Stomach (tissue), 8 donors: ENCODE measurements at regions not wholly inside any gene's neighbourhood (a gene's known extent, or its start where the extent isn't known, plus 50 kb on each side); places are given as distances from the start of the nearest gene placed in this dataset.
"Not testable (repeated sequence)": the region's sequence is repeated elsewhere in the genome, so short reads cannot be mapped to it uniquely, and the experiment has no call there.

Experiments used
- DNase-seq, 2 donors: peaks; one replicate each; pipeline versions ENCODE4 v3.0.0 to v3.0.0-alpha.2; 2013 to 2019
- H3K27ac ChIP-seq, 5 donors: fragments of 200-600 bp in 4 of 5; sonication (generic) in 4 of 5; one replicate each; pipeline ENCODE4 v1.5.1; 2013 to 2019; ENCODE audit warnings: mild to moderate bottlenecking in 1 of 5, moderate library complexity in 1 of 5
- H3K27me3 ChIP-seq, 3 donors: fragments of 200-600 bp; sonication (generic); one replicate each; pipeline ENCODE4 v1.5.1; 2017 to 2019; ENCODE audit warnings: mixed run types in 1 of 3
- H3K36me3 ChIP-seq, 4 donors: fragments of 200-600 bp; sonication (generic); 1 replicate in 3 of 4; 2 replicates in 1 of 4; pipeline ENCODE4 v1.5.1; 2016 to 2019
- H3K4me1 ChIP-seq, 4 donors: fragments of 200-600 bp; sonication (generic); one replicate each; pipeline ENCODE4 v1.5.1; 2016 to 2019
- H3K4me3 ChIP-seq, 4 donors: fragments of 200-600 bp; sonication (generic) in 3 of 4; one replicate each; pipeline ENCODE4 v1.5.1; 2016 to 2019; ENCODE audit warnings: mild to moderate bottlenecking in 1 of 4
- H3K9me3 ChIP-seq, 4 donors: fragments of 200-600 bp; sonication (generic); one replicate each; pipeline ENCODE4 v1.5.1; 2016 to 2019
- EP300 ChIP-seq: sonication (generic); formaldehyde crosslinking; IDR thresholded peaks from one replicate; pipeline ENCODE4 v1.6.1; 2017; ENCODE audit warnings: antibody characterized with exemption
- POLR2A ChIP-seq, 4 donors: fragments of 450-650 bp; IDR thresholded peaks; one replicate each; pipeline ENCODE4 v1.6.1; 2016; ENCODE audit warnings: antibody characterized with exemption in 4 of 4, control low read depth in 2 of 4, mild to moderate bottlenecking in 1 of 4, moderate library complexity in 1 of 4
- POLR2AphosphoS5 ChIP-seq, 3 donors: sonication (generic); formaldehyde crosslinking; IDR thresholded peaks; one replicate each; pipeline ENCODE4 v1.6.1; 2016; ENCODE audit warnings: antibody characterized with exemption in 3 of 3
- WGBS, 5 donors: extraction: QIAGEN DNeasy Blood & Tissue Kit in 3 of 5; methylation state at CpG; one replicate each; pipeline versions ENCODE4 v1.1.5 to v1.1.7; 2013 to 2018; 5-methylcytosine and 5-hydroxymethylcytosine counted together
- intact Hi-C: fragments of 100-400 bp; cut with DNase I; formaldehyde crosslinking; loops from one replicate; pipeline ENCODE4 v1.15.1; 2023; ENCODE audit warnings: low total_unique reads
- TF ChIP-seq, protein P1 (sequence below), 7 experiments: fragments of 450-650 bp in 4 of 7; fragments of 200-600 bp in 3 of 7; sonication (generic) in 3 of 7; IDR thresholded peaks; one replicate each; pipeline ENCODE4 v1.5.1; 2016 to 2019; ENCODE audit warnings: antibody characterized with exemption in 7 of 7, control low read depth in 2 of 7, mild to moderate bottlenecking in 1 of 7
- donor health status: healthy with polysubstance abuse.
- donor health status: Bipolar disorder and iron deficiency.
- donor health status: healthy.

GRCh38 chr4:14345356-14345775 lies 656.9 kb upstream of the CPEB2 start:
- whole genome bisulfite sequencing, 5 donors = 20 to 50% (median 28%) methylated on average over 1 of the region's 1 CpG
- no peak overlapping the region for H3K27ac ChIP-seq
- H3K4me1 ChIP-seq = no peaks in the 10 kb centered on the region
- TF ChIP-seq EP300 = no peak
- TF ChIP-seq POLR2A (IDR thresholded peaks at IDR 0.05) = no peak
- TF ChIP-seq, protein P1, sequence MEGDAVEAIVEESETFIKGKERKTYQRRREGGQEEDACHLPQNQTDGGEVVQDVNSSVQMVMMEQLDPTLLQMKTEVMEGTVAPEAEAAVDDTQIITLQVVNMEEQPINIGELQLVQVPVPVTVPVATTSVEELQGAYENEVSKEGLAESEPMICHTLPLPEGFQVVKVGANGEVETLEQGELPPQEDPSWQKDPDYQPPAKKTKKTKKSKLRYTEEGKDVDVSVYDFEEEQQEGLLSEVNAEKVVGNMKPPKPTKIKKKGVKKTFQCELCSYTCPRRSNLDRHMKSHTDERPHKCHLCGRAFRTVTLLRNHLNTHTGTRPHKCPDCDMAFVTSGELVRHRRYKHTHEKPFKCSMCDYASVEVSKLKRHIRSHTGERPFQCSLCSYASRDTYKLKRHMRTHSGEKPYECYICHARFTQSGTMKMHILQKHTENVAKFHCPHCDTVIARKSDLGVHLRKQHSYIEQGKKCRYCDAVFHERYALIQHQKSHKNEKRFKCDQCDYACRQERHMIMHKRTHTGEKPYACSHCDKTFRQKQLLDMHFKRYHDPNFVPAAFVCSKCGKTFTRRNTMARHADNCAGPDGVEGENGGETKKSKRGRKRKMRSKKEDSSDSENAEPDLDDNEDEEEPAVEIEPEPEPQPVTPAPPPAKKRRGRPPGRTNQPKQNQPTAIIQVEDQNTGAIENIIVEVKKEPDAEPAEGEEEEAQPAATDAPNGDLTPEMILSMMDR (IDR thresholded peaks at IDR 0.05) = no peak
- no peak for TF ChIP-seq POLR2AphosphoS5 (IDR thresholded peaks at IDR 0.05)
- H3K36me3 ChIP-seq = no peaks in the 10 kb centered on the region
- intact Hi-C loops = no loop called here
- no peak for DNase-seq
- no peaks in the 10 kb centered on the region for H3K9me3 ChIP-seq
- no peaks in the 10 kb centered on the region for H3K27me3 ChIP-seq
- H3K4me3 ChIP-seq = no peak overlapping the region

GRCh38 chr4:14347526-14347925 lies 654.8 kb upstream of the CPEB2 start:
- no peak for DNase-seq
- intact Hi-C loops = no loop called here
- Histone ChIP-seq H3K27ac (no peak overlapping the region), H3K27me3 (no peaks in the 10 kb centered on the region), H3K9me3 (no peaks in the 10 kb centered on the region), H3K4me1 (no peaks in the 10 kb centered on the region), H3K36me3 (no peaks in the 10 kb centered on the region), H3K4me3 (no peak overlapping the region)
- no peak for TF ChIP-seq EP300
- TF ChIP-seq POLR2A (IDR thresholded peaks at IDR 0.05) = no peak
- TF ChIP-seq POLR2AphosphoS5 (IDR thresholded peaks at IDR 0.05) = no peak
- TF ChIP-seq, protein P1 (IDR thresholded peaks at IDR 0.05) = no peak
- 72 to 83% (median 76%) methylated on average over 7 of the region's 7 CpGs for WGBS, 5 donors

GRCh38 chr4:14348506-14348905 lies 653.8 kb upstream of the CPEB2 start:
- H3K27ac ChIP-seq = no peak overlapping the region
- intact Hi-C loops = no loop called here
- no peaks in the 10 kb centered on the region for H3K9me3 ChIP-seq
- no peaks in the 10 kb centered on the region for H3K27me3 ChIP-seq
- H3K4me1 ChIP-seq = no peaks in the 10 kb centered on the region
- TF ChIP-seq POLR2AphosphoS5 (IDR thresholded peaks at IDR 0.05) (no peak), POLR2A (IDR thresholded peaks at IDR 0.05) (no peak), EP300 (no peak)
- TF ChIP-seq, protein P1 (IDR thresholded peaks at IDR 0.05) = no peak
- no peaks in the 10 kb centered on the region for H3K36me3 ChIP-seq
- DNase-seq = no peak
- WGBS, 5 donors = 71 to 90% (median 77%) methylated on average over 2 of the region's 2 CpGs
- no peak overlapping the region for H3K4me3 ChIP-seq

- intact Hi-C loops = not testable (repeated sequence)
- 91 to 98% (median 94%) methylated on average over 27 to 34 of the region's 34 CpGs for WGBS, 5 donors
Measured at GRCh38 chr4:14358544-14359160, 643.6 kb upstream of the CPEB2 start.

DNA sequence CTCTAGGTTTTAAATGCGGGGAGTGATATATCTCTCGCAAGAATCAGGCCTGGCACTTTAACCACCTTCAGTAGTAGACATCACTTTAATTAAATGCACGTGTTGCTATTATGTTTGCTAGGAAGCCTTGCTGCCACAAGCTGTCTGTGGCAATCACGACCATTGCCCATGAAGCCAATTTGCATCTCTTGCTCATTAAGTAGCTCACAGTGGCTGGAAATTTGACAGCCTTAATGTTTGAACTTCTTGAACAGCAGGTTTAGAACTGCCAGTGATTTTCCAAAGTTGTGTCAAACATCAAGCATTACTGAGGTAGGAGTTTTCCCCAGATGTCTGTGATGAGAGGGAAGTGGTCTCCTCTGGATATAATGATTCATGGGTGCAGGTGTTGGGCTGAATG lies 642.3 kb upstream of the CPEB2 start:
- TF ChIP-seq EP300 = no peak
- TF ChIP-seq POLR2A (IDR thresholded peaks at IDR 0.05) = no peak
- TF ChIP-seq, protein P1 (IDR thresholded peaks at IDR 0.05) = no peak
- no peak for TF ChIP-seq POLR2AphosphoS5 (IDR thresholded peaks at IDR 0.05)
- H3K9me3 ChIP-seq = no peaks in the 10 kb centered on the region
- DNase-seq = no peak
- intact Hi-C loops = no loop called here
- H3K27ac ChIP-seq = no peak overlapping the region
- no peak overlapping the region for H3K4me3 ChIP-seq
- H3K36me3 ChIP-seq = no peaks in the 10 kb centered on the region
- no peaks in the 10 kb centered on the region for H3K27me3 ChIP-seq
- 83 to 92% (median 86%) methylated on average over 4 of the region's 4 CpGs for WGBS, 5 donors
- no peaks in the 10 kb centered on the region for H3K4me1 ChIP-seq

More at GRCh38 chr4:14358544-14359160, 643.6 kb upstream of the CPEB2 start:
- not testable (repeated sequence) for H3K27ac ChIP-seq, H3K36me3 ChIP-seq, H3K4me3 ChIP-seq, DNase-seq, H3K27me3 ChIP-seq, H3K9me3 ChIP-seq, H3K4me1 ChIP-seq
